Omental fat pad (tissue), 3 donors: ENCODE measurements at regions not wholly inside any gene's neighbourhood (a gene's known extent, or its start where the extent isn't known, plus 50 kb on each side); places are given as distances from the start of the nearest gene placed in this dataset.

Experiments used
- ATAC-seq: fragments of 150-250 bp; one replicate; pipeline ENCODE4 v1.9.1; 2016; ENCODE audit warnings: mild to moderate bottlenecking, moderate library complexity; ENCODE audit not compliant: low FRiP score
- DNase-seq: peaks from one replicate; pipeline ENCODE4 v3.0.0-alpha.2; 2019; ENCODE audit warnings: low spot score
- CTCF ChIP-seq, 3 donors: fragments of 450-650 bp; IDR thresholded peaks; one replicate each; pipeline ENCODE4 v1.5.1; 2016 to 2017; ENCODE audit warnings: antibody characterized with exemption in 3 of 3, mild to moderate bottlenecking in 3 of 3, moderate library complexity in 2 of 3

GRCh38 chr2:129212299-129212958 lies 767.0 kb upstream of the RAB6C start:
- no peak for TF ChIP-seq CTCF (IDR thresholded peaks at IDR 0.05)
- ATAC-seq (no peak), DNase-seq (no peak)

GRCh38 chr2:129224022-129224421 lies 755.4 kb upstream of the RAB6C start:
- ATAC-seq (no peak), DNase-seq (no peak)
- no peak for TF ChIP-seq CTCF (IDR thresholded peaks at IDR 0.05)

- no peak for TF ChIP-seq CTCF (IDR thresholded peaks at IDR 0.05)
- ATAC-seq (no peak), DNase-seq (no peak)
These were observed 755.0 kb upstream of the RAB6C start for GRCh38 chr2:129224486-129224885.

- ATAC-seq (no peak), DNase-seq (no peak)
- TF ChIP-seq CTCF (IDR thresholded peaks at IDR 0.05) = no peak
These were observed 750.3 kb upstream of the RAB6C start for GRCh38 chr2:129229196-129229595.

GRCh38 chr2:129229830-129230441 lies 749.5 kb upstream of the RAB6C start:
- TF ChIP-seq CTCF (IDR thresholded peaks at IDR 0.05) = no peak
- ATAC-seq (no peak), DNase-seq (no peak)

GRCh38 chr2:129231924-129232323 lies 747.5 kb upstream of the RAB6C start:
- DNase-seq (no peak), ATAC-seq (no peak)
- no peak for TF ChIP-seq CTCF (IDR thresholded peaks at IDR 0.05)

GRCh38 chr2:129233166-129233565 lies 746.3 kb upstream of the RAB6C start:
- TF ChIP-seq CTCF (IDR thresholded peaks at IDR 0.05) = no peak
- no peak for DNase-seq
- ATAC-seq = no peak
